Neural cell (in vitro differentiated cells): ENCODE measurements at regions not wholly inside any gene's neighbourhood (a gene's known extent, or its start where the extent isn't known, plus 50 kb on each side); places are given as distances from the start of the nearest gene placed in this dataset.

Source experiments
- H2AFZ ChIP-seq: fragments of 200-600, 300-800 bp; sonication (generic), shearing (Covaris generic); 2 replicates; pipeline ENCODE4 v1.6.0; 2014; ENCODE audit warnings: low read depth, mild to moderate bottlenecking, antibody characterized with exemption, low read length, moderate library complexity
- H3F3A ChIP-seq: fragments of 200-600 bp; shearing (Covaris generic); 2 replicates; pipeline ENCODE4 v1.6.1; 2016; ENCODE audit warnings: mild to moderate bottlenecking, moderate library complexity, mixed read lengths, antibody characterized with exemption, low read length; ENCODE audit not compliant: insufficient read depth, poor library complexity, severe bottlenecking
- H3K27ac ChIP-seq: fragments of 200-600, 300-800 bp; sonication (generic), shearing (Covaris generic); 2 replicates; pipeline ENCODE4 v1.5.1; 2014; ENCODE audit warnings: mild to moderate bottlenecking, low read length, moderate library complexity
- H3K27me3 ChIP-seq: fragments of 300-800, 200-600 bp; sonication (generic), shearing (Covaris generic); 2 replicates; pipeline ENCODE4 v1.6.0; 2014; ENCODE audit warnings: mild to moderate bottlenecking, low read depth, low read length, moderate library complexity; ENCODE audit not compliant: insufficient read depth
- H3K36me3 ChIP-seq: fragments of 300-800, 200-600 bp; sonication (generic), shearing (Covaris generic); 2 replicates; pipeline ENCODE4 v1.5.1; 2014; ENCODE audit warnings: mild to moderate bottlenecking, antibody characterized with exemption, low read length, moderate library complexity; ENCODE audit not compliant: insufficient read depth
- H3K4me2 ChIP-seq: fragments of 300-800, 200-600 bp; sonication (generic), shearing (Covaris generic); 2 replicates; pipeline ENCODE4 v1.6.0; 2014; ENCODE audit warnings: mild to moderate bottlenecking, low read length
- H3K4me3 ChIP-seq: fragments of 300-800, 200-600 bp; sonication (generic), shearing (Covaris generic); 2 replicates; pipeline ENCODE4 v1.5.1; 2014; ENCODE audit warnings: mild to moderate bottlenecking, low read length, moderate library complexity
- H3K79me2 ChIP-seq: fragments of 200-600 bp; shearing (Covaris generic); replicated peaks from 2 replicates; pipeline ENCODE4 v1.6.0; 2014; ENCODE audit warnings: mild to moderate bottlenecking, low read length, moderate library complexity; ENCODE audit not compliant: insufficient read depth
- H3K9ac ChIP-seq: fragments of 300-800, 200-600 bp; sonication (generic), shearing (Covaris generic); 2 replicates; pipeline ENCODE4 v1.6.1; 2016; ENCODE audit warnings: mild to moderate bottlenecking, low read length, mixed read lengths
- H3K9me2 ChIP-seq: fragments of 200-600 bp; shearing (Covaris generic); 2 replicates; pipeline ENCODE4 v1.6.1; 2016; ENCODE audit warnings: mild to moderate bottlenecking, low read length, mixed read lengths; ENCODE audit not compliant: insufficient read depth
- H3K9me3 ChIP-seq: fragments of 200-600, 300-800 bp; sonication (generic), shearing (Covaris generic); 2 replicates; pipeline ENCODE4 v1.6.1; 2016; ENCODE audit warnings: mild to moderate bottlenecking, mixed run types, low read length, moderate library complexity, mixed read lengths
- H4K20me1 ChIP-seq: fragments of 200-600 bp; shearing (Covaris generic); 2 replicates; pipeline ENCODE4 v1.6.1; 2016; ENCODE audit warnings: mild to moderate bottlenecking, mixed run types; ENCODE audit not compliant: insufficient read depth
- CTCF ChIP-seq: fragments of 450-650 bp; IDR thresholded peaks from 2 replicates; pipeline ENCODE4 v1.5.1; 2014; ENCODE audit warnings: antibody characterized with exemption, mild to moderate bottlenecking, moderate library complexity; ENCODE audit not compliant: poor library complexity, severe bottlenecking
- EP300 ChIP-seq: fragments of 450-650 bp; conservative IDR thresholded peaks from 2 replicates; pipeline ENCODE4 v1.6.1; 2014; ENCODE audit warnings: antibody characterized with exemption, mild to moderate bottlenecking, moderate library complexity; ENCODE audit not compliant: poor library complexity, severe bottlenecking
- EZH2 ChIP-seq: fragments of 200-600, 300-800 bp; shearing (Covaris generic), sonication (generic); IDR thresholded peaks from 2 replicates; pipeline ENCODE4 v1.6.1; 2014; ENCODE audit warnings: antibody characterized with exemption, low read length, borderline replicate concordance, mild to moderate bottlenecking; ENCODE audit not compliant: insufficient read depth, poor library complexity, severe bottlenecking
- MXI1 ChIP-seq: fragments of 450-650 bp; conservative IDR thresholded peaks from 2 replicates; pipeline ENCODE4 v1.6.1; 2014; ENCODE audit warnings: antibody characterized with exemption, mild to moderate bottlenecking; ENCODE audit not compliant: poor library complexity, severe bottlenecking
- POLR2AphosphoS5 ChIP-seq: IDR thresholded peaks from 2 replicates; pipeline ENCODE4 v1.6.1; 2012
- RAD21 ChIP-seq: fragments of 450-650 bp; conservative IDR thresholded peaks from 2 replicates; pipeline ENCODE4 v1.6.1; 2014; ENCODE audit warnings: antibody characterized with exemption, mild to moderate bottlenecking, moderate library complexity
- REST ChIP-seq: IDR thresholded peaks from 2 replicates; pipeline ENCODE4 v1.6.1; 2012; ENCODE audit warnings: borderline replicate concordance
- SMC3 ChIP-seq: fragments of 450-650 bp; conservative IDR thresholded peaks from 2 replicates; pipeline ENCODE4 v1.6.1; 2014; ENCODE audit warnings: antibody characterized with exemption, mild to moderate bottlenecking, moderate library complexity; ENCODE audit not compliant: poor library complexity
- TAF1 ChIP-seq: IDR thresholded peaks from 2 replicates; pipeline ENCODE4 v1.6.1; 2012; ENCODE audit warnings: low read depth

GRCh38 chr2:9110893-9111569 lies 95.6 kb upstream of the ASAP2 start:
- no peaks in the 10 kb centered on the region for H3K9me2 ChIP-seq
- H2AFZ ChIP-seq = no peak overlapping the region
- H3K27ac ChIP-seq = no peak overlapping the region

GRCh38 chr2:9110346-9110884 lies 96.2 kb upstream of the ASAP2 start:
- Histone ChIP-seq H3K27ac (no peak overlapping the region), H3K9me2 (no peaks in the 10 kb centered on the region), H4K20me1 (no peaks in the 10 kb centered on the region), H3K4me3 (no peak overlapping the region), H3K9me3 (no peaks in the 10 kb centered on the region), H3K79me2 (no peaks in the 10 kb centered on the region), H3K4me2 (no peak overlapping the region), H3F3A (no peaks in the 10 kb centered on the region), H2AFZ (no peak overlapping the region), H3K36me3 (no peaks in the 10 kb centered on the region), H3K9ac (no peak overlapping the region), H3K27me3 (no peaks in the 10 kb centered on the region)
- no peak for TF ChIP-seq SMC3
- TF ChIP-seq MXI1 = no peak
- no peak for TF ChIP-seq EP300
- no peak for TF ChIP-seq REST

More at GRCh38 chr2:9110893-9111569, 95.6 kb upstream of the ASAP2 start:
- TF ChIP-seq TAF1 (no peak), RAD21 (no peak), POLR2AphosphoS5 (no peak), CTCF (no peak), SMC3 (no peak), REST (no peak), MXI1 (no peak), EP300 (no peak), EZH2 (no peak)
- Histone ChIP-seq H3K4me3 (no peak overlapping the region), H4K20me1 (no peaks in the 10 kb centered on the region), H3F3A (no peaks in the 10 kb centered on the region), H3K79me2 (no peaks in the 10 kb centered on the region), H3K9ac (no peak overlapping the region), H3K36me3 (no peaks in the 10 kb centered on the region), H3K9me3 (no peaks in the 10 kb centered on the region), H3K27me3 (no peaks in the 10 kb centered on the region), H3K4me2 (no peak overlapping the region)
